Endodermal cell (in vitro differentiated cells): ENCODE measurements at regions not wholly inside any gene's neighbourhood (a gene's known extent, or its start where the extent isn't known, plus 50 kb on each side); places are given as distances from the start of the nearest gene placed in this dataset.

Experiments used
- DNase-seq: peaks from one replicate; pipeline ENCODE4 v3.0.0-alpha.2; 2017
- H3K27ac ChIP-seq: 2 replicates; pipeline ENCODE4 v1.5.1; 2013; ENCODE audit warnings: mild to moderate bottlenecking, low read depth, low read length, moderate library complexity
- H3K27me3 ChIP-seq: 2 replicates; pipeline ENCODE4 v1.6.1; 2013; ENCODE audit warnings: mild to moderate bottlenecking, low read length, moderate library complexity; ENCODE audit not compliant: insufficient read depth, control insufficient read depth, poor library complexity, severe bottlenecking
- H3K36me3 ChIP-seq: 2 replicates; pipeline ENCODE4 v1.7.0; 2013; ENCODE audit warnings: mild to moderate bottlenecking, low read length, moderate library complexity; ENCODE audit not compliant: control insufficient read depth, insufficient read depth
- H3K4me1 ChIP-seq: one replicate; pipeline ENCODE4 v1.7.0; 2013; ENCODE audit warnings: low read length; ENCODE audit not compliant: control insufficient read depth, insufficient read depth
- H3K4me3 ChIP-seq: 2 replicates; pipeline ENCODE4 v1.5.1; 2013; ENCODE audit warnings: mild to moderate bottlenecking, low read length, moderate library complexity
- H3K9ac ChIP-seq: 2 replicates; pipeline ENCODE4 v1.6.1; 2013; ENCODE audit warnings: mild to moderate bottlenecking, low read length, moderate library complexity; ENCODE audit not compliant: poor library complexity, severe bottlenecking; ENCODE audit errors: extremely low read depth
- H3K9me3 ChIP-seq: 2 replicates; pipeline ENCODE4 v1.6.1; 2013; ENCODE audit warnings: mild to moderate bottlenecking, low read length, moderate library complexity; ENCODE audit not compliant: control insufficient read depth
- H3K27ac Mint-ChIP-seq: 2 replicates; pipeline ENCODE4 v1.8.0; 2020; ENCODE audit warnings: mixed read lengths
- H3K27me3 Mint-ChIP-seq: 2 replicates; pipeline ENCODE4 v1.8.0; 2021; ENCODE audit warnings: mild to moderate bottlenecking, mixed read lengths; ENCODE audit not compliant: insufficient read depth
- H3K36me3 Mint-ChIP-seq: 2 replicates; pipeline ENCODE4 v1.8.0; 2020; ENCODE audit warnings: low read depth, mixed read lengths
- H3K4me1 Mint-ChIP-seq: 2 replicates; pipeline ENCODE4 v1.8.0; 2020; ENCODE audit warnings: mixed read lengths
- H3K4me3 Mint-ChIP-seq: 2 replicates; pipeline ENCODE4 v1.8.0; 2020; ENCODE audit warnings: mild to moderate bottlenecking, moderate library complexity, mixed read lengths
- H3K9me3 Mint-ChIP-seq: 2 replicates; pipeline ENCODE4 v1.8.0; 2020; ENCODE audit warnings: mild to moderate bottlenecking, mixed read lengths
- CTCF ChIP-seq: fragments of 200-600 bp; sonication (generic); conservative IDR thresholded peaks from 2 replicates; pipeline ENCODE4 v1.5.0; 2021; ENCODE audit warnings: antibody characterized with exemption, mild to moderate bottlenecking
- WGBS, 2 experiments: methylation state at CpG; one replicate each; pipeline versions ENCODE4 v1.1.5 to v1.1.7; 2013; ENCODE audit warnings: missing lambda C conversion rate in 2 of 2, mixed read lengths in 1 of 2; ENCODE audit not compliant: insufficient coverage in 1 of 2, insufficient read length in 1 of 2; 5-methylcytosine and 5-hydroxymethylcytosine counted together

- Histone ChIP-seq H3K4me3 (no peak overlapping the region), H3K27ac (peak overlapping the region; percentile 31), H3K4me1 (no peaks in the 10 kb centered on the region), H3K9me3 (no peaks in the 10 kb centered on the region), H3K9ac (no peak overlapping the region), H3K27me3 (no peaks in the 10 kb centered on the region), H3K36me3 (no peaks in the 10 kb centered on the region)
- no peak for TF ChIP-seq CTCF
- Mint-ChIP-seq H3K27me3 (no peaks in the 10 kb centered on the region), H3K4me1 (no peaks in the 10 kb centered on the region), H3K9me3 (no peaks in the 10 kb centered on the region), H3K27ac (no peak overlapping the region), H3K36me3 (no peaks in the 10 kb centered on the region), H3K4me3 (no peak overlapping the region)
- no peak for DNase-seq
- 81 to 94% methylated on average over 2 to 4 of the region's 4 CpGs for WGBS, 2 experiments
Observed at GRCh38 chr16:64287655-64288528, 834.0 kb downstream of the CDH11 start.

GRCh38 chr16:64282181-64282580 lies 839.7 kb downstream of the CDH11 start:
- H3K9me3 Mint-ChIP-seq, result no peaks in the 10 kb centered on the region
- no peaks in the 10 kb centered on the region for H3K36me3 Mint-ChIP-seq
- no peak overlapping the region for H3K27ac Mint-ChIP-seq
- DNase-seq, result no peak
- no peak overlapping the region for H3K9ac ChIP-seq
- no peaks in the 10 kb centered on the region for H3K27me3 ChIP-seq
- H3K4me1 ChIP-seq, result no peaks in the 10 kb centered on the region
- no peak for TF ChIP-seq CTCF
- no peak overlapping the region for H3K4me3 ChIP-seq
- no peaks in the 10 kb centered on the region for H3K9me3 ChIP-seq
- no peaks in the 10 kb centered on the region for H3K4me1 Mint-ChIP-seq
- no peak overlapping the region for H3K4me3 Mint-ChIP-seq
- H3K27ac ChIP-seq, result no peak overlapping the region
- no peaks in the 10 kb centered on the region for H3K27me3 Mint-ChIP-seq
- H3K36me3 ChIP-seq, result no peaks in the 10 kb centered on the region
- 86 to 89% methylated on average over 2 to 3 of the region's 3 CpGs for WGBS, 2 experiments

DNA sequence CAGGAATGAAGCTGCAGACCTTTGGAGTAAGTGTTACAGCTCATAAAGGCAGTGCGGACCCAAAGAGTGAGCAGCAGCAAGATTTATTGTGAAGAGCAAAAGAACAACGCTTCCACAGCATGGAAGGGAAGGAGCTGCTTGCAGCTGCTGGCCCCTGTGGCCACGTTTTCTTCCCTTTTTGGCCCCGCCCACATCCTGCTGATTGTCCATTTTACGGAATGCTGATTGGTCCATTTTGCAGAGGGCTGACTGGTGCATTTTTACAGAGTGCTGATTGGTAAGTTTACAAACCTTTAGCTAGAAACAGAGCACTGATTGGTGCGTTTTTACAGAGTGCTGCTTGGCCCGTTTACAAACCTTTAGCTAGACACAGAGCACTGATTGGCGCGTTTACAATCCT lies 841.5 kb downstream of the CDH11 start:
- H3K9ac ChIP-seq, result no peak overlapping the region
- Mint-ChIP-seq H3K27me3 (no peaks in the 10 kb centered on the region), H3K4me1 (no peaks in the 10 kb centered on the region), H3K9me3 (no peaks in the 10 kb centered on the region), H3K36me3 (no peaks in the 10 kb centered on the region), H3K4me3 (no peak overlapping the region), H3K27ac (no peak overlapping the region)
- H3K4me3 ChIP-seq, result no peak overlapping the region
- no peak for TF ChIP-seq CTCF
- no peak overlapping the region for H3K27ac ChIP-seq
- no peaks in the 10 kb centered on the region for H3K9me3 ChIP-seq
- no peaks in the 10 kb centered on the region for H3K36me3 ChIP-seq
- 84 to 91% methylated on average over 9 of the region's 9 CpGs for WGBS, 2 experiments
- no peaks in the 10 kb centered on the region for H3K4me1 ChIP-seq
- no peaks in the 10 kb centered on the region for H3K27me3 ChIP-seq
- DNase-seq, result no peak
